Liver (tissue), 3 donors: ENCODE measurements at regions not wholly inside any gene's neighbourhood (a gene's known extent, or its start where the extent isn't known, plus 50 kb on each side); places are given as distances from the start of the nearest gene placed in this dataset.

Source experiments
- EGR1 ChIP-seq, 2 donors: IDR thresholded peaks; 2 replicates each; pipeline ENCODE4 v1.6.1; 2016 to 2018; ENCODE audit warnings: antibody characterized with exemption in 2 of 2, low read depth in 2 of 2
- RAD21 ChIP-seq, 2 donors: IDR thresholded peaks; 2 replicates each; pipeline ENCODE4 v1.6.1; 2016; ENCODE audit warnings: antibody characterized with exemption in 2 of 2, mild to moderate bottlenecking in 2 of 2
- TF ChIP-seq, protein P1 (sequence below): fragments of 150-350 bp; IDR thresholded peaks from 2 replicates; pipeline ENCODE4 v1.5.1; 2017; ENCODE audit warnings: improper control_type of control experiment, low read depth, low read length; ENCODE audit not compliant: missing input control
- TF ChIP-seq, protein P2 (sequence below): IDR thresholded peaks from 2 replicates; pipeline ENCODE4 v1.6.1; 2016; ENCODE audit warnings: antibody characterized with exemption
- donor health status: healthy.
- donor health status: healthy.

DNA sequence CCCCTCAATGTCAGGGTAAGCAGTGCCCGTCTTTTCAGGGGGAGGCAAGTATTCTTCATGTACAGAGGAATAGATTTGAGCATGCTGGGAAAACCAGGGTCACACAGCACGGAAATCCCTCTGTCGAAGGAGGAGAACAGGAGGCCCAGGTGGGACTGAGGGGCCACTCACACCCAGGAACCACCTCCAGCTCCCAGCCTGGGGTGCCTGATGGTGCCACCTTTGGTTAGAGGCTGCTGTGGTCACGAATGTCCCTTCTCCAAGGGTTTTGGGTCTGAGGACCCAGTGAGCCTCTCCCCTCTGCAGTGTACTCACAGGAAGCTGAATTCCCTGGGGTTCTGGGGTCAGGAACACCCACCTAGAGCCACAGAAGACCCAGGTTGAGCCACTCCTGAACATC lies 197.3 kb downstream of the ANKRD30B start:
- TF ChIP-seq, protein P1, sequence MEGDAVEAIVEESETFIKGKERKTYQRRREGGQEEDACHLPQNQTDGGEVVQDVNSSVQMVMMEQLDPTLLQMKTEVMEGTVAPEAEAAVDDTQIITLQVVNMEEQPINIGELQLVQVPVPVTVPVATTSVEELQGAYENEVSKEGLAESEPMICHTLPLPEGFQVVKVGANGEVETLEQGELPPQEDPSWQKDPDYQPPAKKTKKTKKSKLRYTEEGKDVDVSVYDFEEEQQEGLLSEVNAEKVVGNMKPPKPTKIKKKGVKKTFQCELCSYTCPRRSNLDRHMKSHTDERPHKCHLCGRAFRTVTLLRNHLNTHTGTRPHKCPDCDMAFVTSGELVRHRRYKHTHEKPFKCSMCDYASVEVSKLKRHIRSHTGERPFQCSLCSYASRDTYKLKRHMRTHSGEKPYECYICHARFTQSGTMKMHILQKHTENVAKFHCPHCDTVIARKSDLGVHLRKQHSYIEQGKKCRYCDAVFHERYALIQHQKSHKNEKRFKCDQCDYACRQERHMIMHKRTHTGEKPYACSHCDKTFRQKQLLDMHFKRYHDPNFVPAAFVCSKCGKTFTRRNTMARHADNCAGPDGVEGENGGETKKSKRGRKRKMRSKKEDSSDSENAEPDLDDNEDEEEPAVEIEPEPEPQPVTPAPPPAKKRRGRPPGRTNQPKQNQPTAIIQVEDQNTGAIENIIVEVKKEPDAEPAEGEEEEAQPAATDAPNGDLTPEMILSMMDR: no peak
- TF ChIP-seq RAD21 (IDR thresholded peaks at IDR 0.05) (no peak), EGR1 (IDR thresholded peaks at IDR 0.05; ENCODE audit: low read depth in 2 of 2) (no peak)
- TF ChIP-seq, protein P2, sequence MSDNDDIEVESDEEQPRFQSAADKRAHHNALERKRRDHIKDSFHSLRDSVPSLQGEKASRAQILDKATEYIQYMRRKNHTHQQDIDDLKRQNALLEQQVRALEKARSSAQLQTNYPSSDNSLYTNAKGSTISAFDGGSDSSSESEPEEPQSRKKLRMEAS: no peak
